ENCODE measurements at regions not wholly inside any gene's neighbourhood (a gene's known extent, or its start where the extent isn't known, plus 50 kb on each side); places are given as distances from the start of the nearest gene placed in this dataset.

GRCh38 chr1:48102766-48103165, 105.6 kb upstream of the TRABD2B start:
- Mint-ChIP-seq H3K36me3 (ENCODE audit: low read depth) (no peaks in the 10 kb centered on the region), H3K27me3 (ENCODE audit: insufficient read depth, low read depth, poor library complexity) (peaks cover 7% of the 10 kb centered on the region), H3K9me3 (no peaks in the 10 kb centered on the region; the same call in 2 of the 3 replicates), H3K27ac (no peak overlapping the region), H3K4me1 (no peaks in the 10 kb centered on the region), H3K4me3 (no peak overlapping the region)
- H3K27me3 ChIP-seq (ENCODE audit: insufficient read depth) = no peaks in the 10 kb centered on the region
- ATAC-seq (no peak), DNase-seq (ENCODE audit: low spot score) (no peak)
- no peak overlapping the region for H3K27ac ChIP-seq (ENCODE audit: low read depth)
- no peak overlapping the region for H2AFZ ChIP-seq
- no peak overlapping the region for H3K4me3 ChIP-seq
- H3K9me2 ChIP-seq (ENCODE audit: insufficient read depth) = no peaks in the 10 kb centered on the region
- H3F3A ChIP-seq (replicated peaks; ENCODE audit: low read depth) = no peaks in the 10 kb centered on the region
- no peaks in the 10 kb centered on the region for H4K20me1 ChIP-seq (replicated peaks; ENCODE audit: insufficient read depth)
- no peaks in the 10 kb centered on the region for H3K4me1 ChIP-seq (ENCODE audit: insufficient read depth)
- no peaks in the 10 kb centered on the region for H3K79me2 ChIP-seq (replicated peaks; ENCODE audit: insufficient read depth)
- no peak for TF ChIP-seq STAT1 (IDR thresholded peaks at IDR 0.05; ENCODE audit: unreplicated experiment)
- TF ChIP-seq ZNF331 (CRISPR knock-in tag; IDR thresholded peaks at IDR 0.05; ENCODE audit: low read depth) = no peak
- no peak for TF ChIP-seq EZH2phosphoT487 (IDR thresholded peaks at IDR 0.05; ENCODE audit: unreplicated experiment)
- no peak for TF ChIP-seq ZNF114 (CRISPR knock-in tag; IDR thresholded peaks at IDR 0.05)
- TF ChIP-seq POLR2AphosphoS5 (IDR thresholded peaks at IDR 0.05; ENCODE audit: low read depth) = no peak
- TF ChIP-seq REST (IDR thresholded peaks at IDR 0.05; ENCODE audit: unreplicated experiment) = no peak
- no peak for TF ChIP-seq ETS1 (IDR thresholded peaks at IDR 0.05)
- no peak for TF ChIP-seq NANOG (IDR thresholded peaks at IDR 0.05; ENCODE audit: borderline replicate concordance)
- no peak for TF ChIP-seq CTCF (conservative IDR thresholded peaks at IDR 0.05; ENCODE audit: low read depth in 2 of 2)
- TF ChIP-seq, protein P1, sequence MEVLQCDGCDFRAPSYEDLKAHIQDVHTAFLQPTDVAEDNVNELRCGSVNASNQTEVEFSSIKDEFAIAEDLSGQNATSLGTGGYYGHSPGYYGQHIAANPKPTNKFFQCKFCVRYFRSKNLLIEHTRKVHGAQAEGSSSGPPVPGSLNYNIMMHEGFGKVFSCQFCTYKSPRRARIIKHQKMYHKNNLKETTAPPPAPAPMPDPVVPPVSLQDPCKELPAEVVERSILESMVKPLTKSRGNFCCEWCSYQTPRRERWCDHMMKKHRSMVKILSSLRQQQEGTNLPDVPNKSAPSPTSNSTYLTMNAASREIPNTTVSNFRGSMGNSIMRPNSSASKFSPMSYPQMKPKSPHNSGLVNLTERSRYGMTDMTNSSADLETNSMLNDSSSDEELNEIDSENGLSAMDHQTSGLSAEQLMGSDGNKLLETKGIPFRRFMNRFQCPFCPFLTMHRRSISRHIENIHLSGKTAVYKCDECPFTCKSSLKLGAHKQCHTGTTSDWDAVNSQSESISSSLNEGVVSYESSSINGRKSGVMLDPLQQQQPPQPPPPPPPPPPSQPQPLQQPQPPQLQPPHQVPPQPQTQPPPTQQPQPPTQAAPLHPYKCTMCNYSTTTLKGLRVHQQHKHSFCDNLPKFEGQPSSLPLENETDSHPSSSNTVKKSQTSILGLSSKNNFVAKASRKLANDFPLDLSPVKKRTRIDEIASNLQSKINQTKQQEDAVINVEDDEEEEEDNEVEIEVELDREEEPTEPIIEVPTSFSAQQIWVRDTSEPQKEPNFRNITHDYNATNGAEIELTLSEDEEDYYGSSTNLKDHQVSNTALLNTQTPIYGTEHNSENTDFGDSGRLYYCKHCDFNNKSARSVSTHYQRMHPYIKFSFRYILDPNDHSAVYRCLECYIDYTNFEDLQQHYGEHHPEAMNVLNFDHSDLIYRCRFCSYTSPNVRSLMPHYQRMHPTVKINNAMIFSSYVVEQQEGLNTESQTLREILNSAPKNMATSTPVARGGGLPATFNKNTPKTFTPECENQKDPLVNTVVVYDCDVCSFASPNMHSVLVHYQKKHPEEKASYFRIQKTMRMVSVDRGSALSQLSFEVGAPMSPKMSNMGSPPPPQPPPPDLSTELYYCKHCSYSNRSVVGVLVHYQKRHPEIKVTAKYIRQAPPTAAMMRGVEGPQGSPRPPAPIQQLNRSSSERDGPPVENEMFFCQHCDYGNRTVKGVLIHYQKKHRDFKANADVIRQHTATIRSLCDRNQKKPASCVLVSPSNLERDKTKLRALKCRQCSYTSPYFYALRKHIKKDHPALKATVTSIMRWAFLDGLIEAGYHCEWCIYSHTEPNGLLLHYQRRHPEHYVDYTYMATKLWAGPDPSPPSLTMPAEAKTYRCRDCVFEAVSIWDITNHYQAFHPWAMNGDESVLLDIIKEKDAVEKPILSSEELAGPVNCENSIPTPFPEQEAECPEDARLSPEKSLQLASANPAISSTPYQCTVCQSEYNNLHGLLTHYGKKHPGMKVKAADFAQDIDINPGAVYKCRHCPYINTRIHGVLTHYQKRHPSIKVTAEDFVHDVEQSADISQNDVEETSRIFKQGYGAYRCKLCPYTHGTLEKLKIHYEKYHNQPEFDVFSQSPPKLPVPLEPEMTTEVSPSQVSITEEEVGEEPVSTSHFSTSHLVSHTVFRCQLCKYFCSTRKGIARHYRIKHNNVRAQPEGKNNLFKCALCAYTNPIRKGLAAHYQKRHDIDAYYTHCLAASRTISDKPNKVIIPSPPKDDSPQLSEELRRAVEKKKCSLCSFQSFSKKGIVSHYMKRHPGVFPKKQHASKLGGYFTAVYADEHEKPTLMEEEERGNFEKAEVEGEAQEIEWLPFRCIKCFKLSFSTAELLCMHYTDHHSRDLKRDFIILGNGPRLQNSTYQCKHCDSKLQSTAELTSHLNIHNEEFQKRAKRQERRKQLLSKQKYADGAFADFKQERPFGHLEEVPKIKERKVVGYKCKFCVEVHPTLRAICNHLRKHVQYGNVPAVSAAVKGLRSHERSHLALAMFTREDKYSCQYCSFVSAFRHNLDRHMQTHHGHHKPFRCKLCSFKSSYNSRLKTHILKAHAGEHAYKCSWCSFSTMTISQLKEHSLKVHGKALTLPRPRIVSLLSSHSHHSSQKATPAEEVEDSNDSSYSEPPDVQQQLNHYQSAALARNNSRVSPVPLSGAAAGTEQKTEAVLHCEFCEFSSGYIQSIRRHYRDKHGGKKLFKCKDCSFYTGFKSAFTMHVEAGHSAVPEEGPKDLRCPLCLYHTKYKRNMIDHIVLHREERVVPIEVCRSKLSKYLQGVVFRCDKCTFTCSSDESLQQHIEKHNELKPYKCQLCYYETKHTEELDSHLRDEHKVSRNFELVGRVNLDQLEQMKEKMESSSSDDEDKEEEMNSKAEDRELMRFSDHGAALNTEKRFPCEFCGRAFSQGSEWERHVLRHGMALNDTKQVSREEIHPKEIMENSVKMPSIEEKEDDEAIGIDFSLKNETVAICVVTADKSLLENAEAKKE (CRISPR knock-in tag; IDR thresholded peaks at IDR 0.05) = no peak
- TF ChIP-seq CREB1 (CRISPR knock-in tag; IDR thresholded peaks at IDR 0.05; ENCODE audit: low read depth) = no peak
- no peak for TF ChIP-seq JUNB (IDR thresholded peaks at IDR 0.05; ENCODE audit: unreplicated experiment)
- TF ChIP-seq EZH2 (IDR thresholded peaks at IDR 0.05; ENCODE audit: low read depth, unreplicated experiment) = no peak
- no peak overlapping the region for H3K4me2 ChIP-seq
- no peaks in the 10 kb centered on the region for H3K36me3 ChIP-seq (ENCODE audit: insufficient read depth)
